GM23338 (cell line): ENCODE measurements at regions not wholly inside any gene's neighbourhood (a gene's known extent, or its start where the extent isn't known, plus 50 kb on each side); places are given as distances from the start of the nearest gene placed in this dataset.

Source experiments
- CREB1 ChIP-seq: fragments of 250-450 bp; sonication (Bioruptor Pico); IDR thresholded peaks from 2 replicates; pipeline ENCODE4 v1.5.0; 2020; ENCODE audit warnings: low read depth, mild to moderate bottlenecking, moderate library complexity
- EZH2 ChIP-seq: fragments of 200-600 bp; sonication (generic); IDR thresholded peaks from one replicate; pipeline ENCODE4 v1.8.0; 2017; ENCODE audit warnings: antibody characterized with exemption, mild to moderate bottlenecking, low read depth; ENCODE audit not compliant: unreplicated experiment
- EZH2phosphoT487 ChIP-seq: fragments of 200-600 bp; sonication (generic); IDR thresholded peaks from one replicate; pipeline ENCODE4 v1.8.1; 2018; ENCODE audit warnings: antibody characterized with exemption; ENCODE audit not compliant: unreplicated experiment
- JUNB ChIP-seq: IDR thresholded peaks from one replicate; pipeline ENCODE4 v1.6.1; 2016; ENCODE audit warnings: antibody characterized with exemption; ENCODE audit not compliant: unreplicated experiment
- POLR2AphosphoS5 ChIP-seq: IDR thresholded peaks from 2 replicates; pipeline ENCODE4 v1.6.1; 2016; ENCODE audit warnings: antibody characterized with exemption, low read depth
- STAT1 ChIP-seq: IDR thresholded peaks from one replicate; pipeline ENCODE4 v1.6.1; 2016; ENCODE audit warnings: antibody characterized with exemption; ENCODE audit not compliant: unreplicated experiment
- ZNF114 ChIP-seq: fragments of 250-450 bp; sonication (Bioruptor Pico); IDR thresholded peaks from 2 replicates; pipeline ENCODE4 v1.5.0; 2020; ENCODE audit warnings: mild to moderate bottlenecking, moderate library complexity
- ZNF331 ChIP-seq: fragments of 250-450 bp; sonication (Bioruptor Pico); IDR thresholded peaks from 2 replicates; pipeline ENCODE4 v1.5.0; 2020; ENCODE audit warnings: low read depth, mild to moderate bottlenecking, moderate library complexity
- TF ChIP-seq, protein P1 (sequence below): fragments of 250-450 bp; sonication (Bioruptor Pico); IDR thresholded peaks from 2 replicates; pipeline ENCODE4 v1.5.0; 2020; ENCODE audit warnings: mild to moderate bottlenecking, moderate library complexity
- TF ChIP-seq, protein P2 (sequence below), 2 experiments: fragments of 200-600 bp in 1 of 2; sonication (generic) in 1 of 2; conservative IDR thresholded peaks; 2 replicates each; pipeline versions ENCODE4 v1.5.1 to v1.6.1; 2016 to 2017; ENCODE audit warnings: antibody characterized with exemption in 2 of 2, low read depth in 2 of 2, mild to moderate bottlenecking in 2 of 2, moderate library complexity in 1 of 2
- TF ChIP-seq, protein P3 (sequence below): IDR thresholded peaks from one replicate; pipeline ENCODE4 v1.6.1; 2018; ENCODE audit warnings: antibody characterized with exemption; ENCODE audit not compliant: unreplicated experiment
- TF ChIP-seq, protein P4 (sequence below): IDR thresholded peaks from 2 replicates; pipeline ENCODE4 v1.6.1; 2016; ENCODE audit warnings: antibody characterized with exemption

DNA sequence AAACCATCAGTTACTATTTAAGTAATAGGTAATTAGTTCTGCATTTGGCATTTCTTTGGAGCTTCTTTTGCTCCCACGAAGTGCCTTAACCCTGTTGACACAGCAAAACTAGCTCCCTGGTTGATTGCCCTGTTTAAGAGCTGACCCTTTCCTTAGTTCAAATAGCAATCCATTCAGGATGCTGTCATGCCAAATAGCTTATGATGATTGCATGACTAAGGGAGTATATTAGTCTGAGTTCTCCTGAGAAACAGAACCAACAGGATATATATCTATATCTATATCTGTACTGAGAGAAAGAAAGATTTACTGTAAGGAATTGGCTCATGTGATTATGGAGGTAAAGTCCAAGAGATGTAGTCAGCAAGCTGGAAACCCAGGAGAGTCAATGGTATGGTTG is 50.3 kb upstream of the SPRED1 start:
- TF ChIP-seq, protein P1, sequence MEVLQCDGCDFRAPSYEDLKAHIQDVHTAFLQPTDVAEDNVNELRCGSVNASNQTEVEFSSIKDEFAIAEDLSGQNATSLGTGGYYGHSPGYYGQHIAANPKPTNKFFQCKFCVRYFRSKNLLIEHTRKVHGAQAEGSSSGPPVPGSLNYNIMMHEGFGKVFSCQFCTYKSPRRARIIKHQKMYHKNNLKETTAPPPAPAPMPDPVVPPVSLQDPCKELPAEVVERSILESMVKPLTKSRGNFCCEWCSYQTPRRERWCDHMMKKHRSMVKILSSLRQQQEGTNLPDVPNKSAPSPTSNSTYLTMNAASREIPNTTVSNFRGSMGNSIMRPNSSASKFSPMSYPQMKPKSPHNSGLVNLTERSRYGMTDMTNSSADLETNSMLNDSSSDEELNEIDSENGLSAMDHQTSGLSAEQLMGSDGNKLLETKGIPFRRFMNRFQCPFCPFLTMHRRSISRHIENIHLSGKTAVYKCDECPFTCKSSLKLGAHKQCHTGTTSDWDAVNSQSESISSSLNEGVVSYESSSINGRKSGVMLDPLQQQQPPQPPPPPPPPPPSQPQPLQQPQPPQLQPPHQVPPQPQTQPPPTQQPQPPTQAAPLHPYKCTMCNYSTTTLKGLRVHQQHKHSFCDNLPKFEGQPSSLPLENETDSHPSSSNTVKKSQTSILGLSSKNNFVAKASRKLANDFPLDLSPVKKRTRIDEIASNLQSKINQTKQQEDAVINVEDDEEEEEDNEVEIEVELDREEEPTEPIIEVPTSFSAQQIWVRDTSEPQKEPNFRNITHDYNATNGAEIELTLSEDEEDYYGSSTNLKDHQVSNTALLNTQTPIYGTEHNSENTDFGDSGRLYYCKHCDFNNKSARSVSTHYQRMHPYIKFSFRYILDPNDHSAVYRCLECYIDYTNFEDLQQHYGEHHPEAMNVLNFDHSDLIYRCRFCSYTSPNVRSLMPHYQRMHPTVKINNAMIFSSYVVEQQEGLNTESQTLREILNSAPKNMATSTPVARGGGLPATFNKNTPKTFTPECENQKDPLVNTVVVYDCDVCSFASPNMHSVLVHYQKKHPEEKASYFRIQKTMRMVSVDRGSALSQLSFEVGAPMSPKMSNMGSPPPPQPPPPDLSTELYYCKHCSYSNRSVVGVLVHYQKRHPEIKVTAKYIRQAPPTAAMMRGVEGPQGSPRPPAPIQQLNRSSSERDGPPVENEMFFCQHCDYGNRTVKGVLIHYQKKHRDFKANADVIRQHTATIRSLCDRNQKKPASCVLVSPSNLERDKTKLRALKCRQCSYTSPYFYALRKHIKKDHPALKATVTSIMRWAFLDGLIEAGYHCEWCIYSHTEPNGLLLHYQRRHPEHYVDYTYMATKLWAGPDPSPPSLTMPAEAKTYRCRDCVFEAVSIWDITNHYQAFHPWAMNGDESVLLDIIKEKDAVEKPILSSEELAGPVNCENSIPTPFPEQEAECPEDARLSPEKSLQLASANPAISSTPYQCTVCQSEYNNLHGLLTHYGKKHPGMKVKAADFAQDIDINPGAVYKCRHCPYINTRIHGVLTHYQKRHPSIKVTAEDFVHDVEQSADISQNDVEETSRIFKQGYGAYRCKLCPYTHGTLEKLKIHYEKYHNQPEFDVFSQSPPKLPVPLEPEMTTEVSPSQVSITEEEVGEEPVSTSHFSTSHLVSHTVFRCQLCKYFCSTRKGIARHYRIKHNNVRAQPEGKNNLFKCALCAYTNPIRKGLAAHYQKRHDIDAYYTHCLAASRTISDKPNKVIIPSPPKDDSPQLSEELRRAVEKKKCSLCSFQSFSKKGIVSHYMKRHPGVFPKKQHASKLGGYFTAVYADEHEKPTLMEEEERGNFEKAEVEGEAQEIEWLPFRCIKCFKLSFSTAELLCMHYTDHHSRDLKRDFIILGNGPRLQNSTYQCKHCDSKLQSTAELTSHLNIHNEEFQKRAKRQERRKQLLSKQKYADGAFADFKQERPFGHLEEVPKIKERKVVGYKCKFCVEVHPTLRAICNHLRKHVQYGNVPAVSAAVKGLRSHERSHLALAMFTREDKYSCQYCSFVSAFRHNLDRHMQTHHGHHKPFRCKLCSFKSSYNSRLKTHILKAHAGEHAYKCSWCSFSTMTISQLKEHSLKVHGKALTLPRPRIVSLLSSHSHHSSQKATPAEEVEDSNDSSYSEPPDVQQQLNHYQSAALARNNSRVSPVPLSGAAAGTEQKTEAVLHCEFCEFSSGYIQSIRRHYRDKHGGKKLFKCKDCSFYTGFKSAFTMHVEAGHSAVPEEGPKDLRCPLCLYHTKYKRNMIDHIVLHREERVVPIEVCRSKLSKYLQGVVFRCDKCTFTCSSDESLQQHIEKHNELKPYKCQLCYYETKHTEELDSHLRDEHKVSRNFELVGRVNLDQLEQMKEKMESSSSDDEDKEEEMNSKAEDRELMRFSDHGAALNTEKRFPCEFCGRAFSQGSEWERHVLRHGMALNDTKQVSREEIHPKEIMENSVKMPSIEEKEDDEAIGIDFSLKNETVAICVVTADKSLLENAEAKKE (CRISPR knock-in tag): no peak
- TF ChIP-seq, protein P2, sequence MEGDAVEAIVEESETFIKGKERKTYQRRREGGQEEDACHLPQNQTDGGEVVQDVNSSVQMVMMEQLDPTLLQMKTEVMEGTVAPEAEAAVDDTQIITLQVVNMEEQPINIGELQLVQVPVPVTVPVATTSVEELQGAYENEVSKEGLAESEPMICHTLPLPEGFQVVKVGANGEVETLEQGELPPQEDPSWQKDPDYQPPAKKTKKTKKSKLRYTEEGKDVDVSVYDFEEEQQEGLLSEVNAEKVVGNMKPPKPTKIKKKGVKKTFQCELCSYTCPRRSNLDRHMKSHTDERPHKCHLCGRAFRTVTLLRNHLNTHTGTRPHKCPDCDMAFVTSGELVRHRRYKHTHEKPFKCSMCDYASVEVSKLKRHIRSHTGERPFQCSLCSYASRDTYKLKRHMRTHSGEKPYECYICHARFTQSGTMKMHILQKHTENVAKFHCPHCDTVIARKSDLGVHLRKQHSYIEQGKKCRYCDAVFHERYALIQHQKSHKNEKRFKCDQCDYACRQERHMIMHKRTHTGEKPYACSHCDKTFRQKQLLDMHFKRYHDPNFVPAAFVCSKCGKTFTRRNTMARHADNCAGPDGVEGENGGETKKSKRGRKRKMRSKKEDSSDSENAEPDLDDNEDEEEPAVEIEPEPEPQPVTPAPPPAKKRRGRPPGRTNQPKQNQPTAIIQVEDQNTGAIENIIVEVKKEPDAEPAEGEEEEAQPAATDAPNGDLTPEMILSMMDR (conservative IDR thresholded peaks at IDR 0.05; ENCODE audit: low read depth in 2 of 2): no peak
- no peak for TF ChIP-seq EZH2
- no peak for TF ChIP-seq POLR2AphosphoS5
- TF ChIP-seq CREB1 (CRISPR knock-in tag): no peak
- TF ChIP-seq EZH2phosphoT487: no peak
- TF ChIP-seq ZNF114 (CRISPR knock-in tag): no peak
- TF ChIP-seq, protein P3, sequence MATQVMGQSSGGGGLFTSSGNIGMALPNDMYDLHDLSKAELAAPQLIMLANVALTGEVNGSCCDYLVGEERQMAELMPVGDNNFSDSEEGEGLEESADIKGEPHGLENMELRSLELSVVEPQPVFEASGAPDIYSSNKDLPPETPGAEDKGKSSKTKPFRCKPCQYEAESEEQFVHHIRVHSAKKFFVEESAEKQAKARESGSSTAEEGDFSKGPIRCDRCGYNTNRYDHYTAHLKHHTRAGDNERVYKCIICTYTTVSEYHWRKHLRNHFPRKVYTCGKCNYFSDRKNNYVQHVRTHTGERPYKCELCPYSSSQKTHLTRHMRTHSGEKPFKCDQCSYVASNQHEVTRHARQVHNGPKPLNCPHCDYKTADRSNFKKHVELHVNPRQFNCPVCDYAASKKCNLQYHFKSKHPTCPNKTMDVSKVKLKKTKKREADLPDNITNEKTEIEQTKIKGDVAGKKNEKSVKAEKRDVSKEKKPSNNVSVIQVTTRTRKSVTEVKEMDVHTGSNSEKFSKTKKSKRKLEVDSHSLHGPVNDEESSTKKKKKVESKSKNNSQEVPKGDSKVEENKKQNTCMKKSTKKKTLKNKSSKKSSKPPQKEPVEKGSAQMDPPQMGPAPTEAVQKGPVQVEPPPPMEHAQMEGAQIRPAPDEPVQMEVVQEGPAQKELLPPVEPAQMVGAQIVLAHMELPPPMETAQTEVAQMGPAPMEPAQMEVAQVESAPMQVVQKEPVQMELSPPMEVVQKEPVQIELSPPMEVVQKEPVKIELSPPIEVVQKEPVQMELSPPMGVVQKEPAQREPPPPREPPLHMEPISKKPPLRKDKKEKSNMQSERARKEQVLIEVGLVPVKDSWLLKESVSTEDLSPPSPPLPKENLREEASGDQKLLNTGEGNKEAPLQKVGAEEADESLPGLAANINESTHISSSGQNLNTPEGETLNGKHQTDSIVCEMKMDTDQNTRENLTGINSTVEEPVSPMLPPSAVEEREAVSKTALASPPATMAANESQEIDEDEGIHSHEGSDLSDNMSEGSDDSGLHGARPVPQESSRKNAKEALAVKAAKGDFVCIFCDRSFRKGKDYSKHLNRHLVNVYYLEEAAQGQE: no peak
- TF ChIP-seq JUNB: no peak
- TF ChIP-seq ZNF331: no peak
- TF ChIP-seq, protein P4, sequence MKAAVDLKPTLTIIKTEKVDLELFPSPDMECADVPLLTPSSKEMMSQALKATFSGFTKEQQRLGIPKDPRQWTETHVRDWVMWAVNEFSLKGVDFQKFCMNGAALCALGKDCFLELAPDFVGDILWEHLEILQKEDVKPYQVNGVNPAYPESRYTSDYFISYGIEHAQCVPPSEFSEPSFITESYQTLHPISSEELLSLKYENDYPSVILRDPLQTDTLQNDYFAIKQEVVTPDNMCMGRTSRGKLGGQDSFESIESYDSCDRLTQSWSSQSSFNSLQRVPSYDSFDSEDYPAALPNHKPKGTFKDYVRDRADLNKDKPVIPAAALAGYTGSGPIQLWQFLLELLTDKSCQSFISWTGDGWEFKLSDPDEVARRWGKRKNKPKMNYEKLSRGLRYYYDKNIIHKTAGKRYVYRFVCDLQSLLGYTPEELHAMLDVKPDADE: no peak
- no peak for TF ChIP-seq STAT1
